ENCODE measurements at regions not wholly inside any gene's neighbourhood (a gene's known extent, or its start where the extent isn't known, plus 50 kb on each side); places are given as distances from the start of the nearest gene placed in this dataset.

GRCh38 chr11:70712471-70712870 lies 314.1 kb downstream of the CTTN start:
- no peak overlapping the region for H3K4me3 ChIP-seq (ENCODE audit: low read depth, low read length)
- no peaks in the 10 kb centered on the region for H3K27me3 ChIP-seq (ENCODE audit: control insufficient read depth, insufficient read depth, low read length)
- H3K4me1 ChIP-seq (ENCODE audit: control insufficient read depth, insufficient read depth, low read length), result peaks cover 4% of the 10 kb centered on the region
- no peaks in the 10 kb centered on the region for H3K9me3 ChIP-seq (ENCODE audit: control insufficient read depth, insufficient read depth, low read length)
- no peaks in the 10 kb centered on the region for H3K36me3 ChIP-seq (ENCODE audit: control insufficient read depth, insufficient read depth, low read length)
- no peak overlapping the region for H3K9ac ChIP-seq (ENCODE audit: low read depth, low read length)

- Histone ChIP-seq H3K9me3 (ENCODE audit: control insufficient read depth, insufficient read depth, low read length) (no peaks in the 10 kb centered on the region), H3K4me3 (ENCODE audit: low read depth, low read length) (no peak overlapping the region), H3K27me3 (ENCODE audit: control insufficient read depth, insufficient read depth, low read length) (no peaks in the 10 kb centered on the region), H3K9ac (ENCODE audit: low read depth, low read length) (no peak overlapping the region), H3K36me3 (ENCODE audit: control insufficient read depth, insufficient read depth, low read length) (no peaks in the 10 kb centered on the region), H3K4me1 (ENCODE audit: control insufficient read depth, insufficient read depth, low read length) (peaks cover 4% of the 10 kb centered on the region)
These were observed 314.9 kb downstream of the CTTN start for GRCh38 chr11:70713086-70713835.

- Histone ChIP-seq H3K9ac (ENCODE audit: low read depth, low read length) (no peak overlapping the region), H3K4me3 (ENCODE audit: low read depth, low read length) (no peak overlapping the region), H3K4me1 (ENCODE audit: control insufficient read depth, insufficient read depth, low read length) (peaks cover 4% of the 10 kb centered on the region), H3K9me3 (ENCODE audit: control insufficient read depth, insufficient read depth, low read length) (no peaks in the 10 kb centered on the region), H3K27me3 (ENCODE audit: control insufficient read depth, insufficient read depth, low read length) (no peaks in the 10 kb centered on the region), H3K36me3 (ENCODE audit: control insufficient read depth, insufficient read depth, low read length) (no peaks in the 10 kb centered on the region)
These were observed 315.8 kb downstream of the CTTN start for GRCh38 chr11:70713988-70714665.

GRCh38 chr11:70715166-70715951 lies 317.0 kb downstream of the CTTN start:
- Histone ChIP-seq H3K9ac (ENCODE audit: low read depth, low read length) (no peak overlapping the region), H3K27me3 (ENCODE audit: control insufficient read depth, insufficient read depth, low read length) (no peaks in the 10 kb centered on the region), H3K36me3 (ENCODE audit: control insufficient read depth, insufficient read depth, low read length) (no peaks in the 10 kb centered on the region), H3K4me3 (ENCODE audit: low read depth, low read length) (no peak overlapping the region), H3K9me3 (ENCODE audit: control insufficient read depth, insufficient read depth, low read length) (no peaks in the 10 kb centered on the region), H3K4me1 (ENCODE audit: control insufficient read depth, insufficient read depth, low read length) (peaks cover 4% of the 10 kb centered on the region)

GRCh38 chr11:70716216-70716615 lies 317.9 kb downstream of the CTTN start:
- H3K36me3 ChIP-seq (ENCODE audit: control insufficient read depth, insufficient read depth, low read length), result no peaks in the 10 kb centered on the region
- H3K27me3 ChIP-seq (ENCODE audit: control insufficient read depth, insufficient read depth, low read length), result no peaks in the 10 kb centered on the region
- H3K4me1 ChIP-seq (ENCODE audit: control insufficient read depth, insufficient read depth, low read length), result peaks cover 4% of the 10 kb centered on the region
- no peak overlapping the region for H3K9ac ChIP-seq (ENCODE audit: low read depth, low read length)
- no peaks in the 10 kb centered on the region for H3K9me3 ChIP-seq (ENCODE audit: control insufficient read depth, insufficient read depth, low read length)
- no peak overlapping the region for H3K4me3 ChIP-seq (ENCODE audit: low read depth, low read length)

GRCh38 chr11:70716986-70717775 lies 318.9 kb downstream of the CTTN start:
- Histone ChIP-seq H3K9me3 (ENCODE audit: control insufficient read depth, insufficient read depth, low read length) (no peaks in the 10 kb centered on the region), H3K4me1 (ENCODE audit: control insufficient read depth, insufficient read depth, low read length) (peaks cover 4% of the 10 kb centered on the region), H3K4me3 (ENCODE audit: low read depth, low read length) (no peak overlapping the region), H3K36me3 (ENCODE audit: control insufficient read depth, insufficient read depth, low read length) (no peaks in the 10 kb centered on the region), H3K9ac (ENCODE audit: low read depth, low read length) (no peak overlapping the region), H3K27me3 (ENCODE audit: control insufficient read depth, insufficient read depth, low read length) (no peaks in the 10 kb centered on the region)

GRCh38 chr11:70717936-70718595 lies 319.7 kb downstream of the CTTN start:
- H3K4me1 ChIP-seq (ENCODE audit: control insufficient read depth, insufficient read depth, low read length), result peaks cover 4% of the 10 kb centered on the region

GRCh38 chr11:70719516-70719915 lies 321.2 kb downstream of the CTTN start:
- H3K27me3 ChIP-seq (ENCODE audit: control insufficient read depth, insufficient read depth, low read length), result no peaks in the 10 kb centered on the region
- H3K4me3 ChIP-seq (ENCODE audit: low read depth, low read length), result no peak overlapping the region
- no peak overlapping the region for H3K9ac ChIP-seq (ENCODE audit: low read depth, low read length)
- no peaks in the 10 kb centered on the region for H3K4me1 ChIP-seq (ENCODE audit: control insufficient read depth, insufficient read depth, low read length)
- no peaks in the 10 kb centered on the region for H3K9me3 ChIP-seq (ENCODE audit: control insufficient read depth, insufficient read depth, low read length)
- no peaks in the 10 kb centered on the region for H3K36me3 ChIP-seq (ENCODE audit: control insufficient read depth, insufficient read depth, low read length)

More at GRCh38 chr11:70717936-70718595, 319.7 kb downstream of the CTTN start:
- no peak overlapping the region for H3K9ac ChIP-seq (ENCODE audit: low read depth, low read length)
- no peaks in the 10 kb centered on the region for H3K27me3 ChIP-seq (ENCODE audit: control insufficient read depth, insufficient read depth, low read length)
- H3K36me3 ChIP-seq (ENCODE audit: control insufficient read depth, insufficient read depth, low read length), result no peaks in the 10 kb centered on the region
- no peaks in the 10 kb centered on the region for H3K9me3 ChIP-seq (ENCODE audit: control insufficient read depth, insufficient read depth, low read length)
- H3K4me3 ChIP-seq (ENCODE audit: low read depth, low read length), result no peak overlapping the region

GRCh38 chr11:70720281-70720680 lies 322.0 kb downstream of the CTTN start:
- no peaks in the 10 kb centered on the region for H3K27me3 ChIP-seq (ENCODE audit: control insufficient read depth, insufficient read depth, low read length)
- no peaks in the 10 kb centered on the region for H3K4me1 ChIP-seq (ENCODE audit: control insufficient read depth, insufficient read depth, low read length)
- H3K9me3 ChIP-seq (ENCODE audit: control insufficient read depth, insufficient read depth, low read length), result no peaks in the 10 kb centered on the region
- no peak overlapping the region for H3K4me3 ChIP-seq (ENCODE audit: low read depth, low read length)
- H3K9ac ChIP-seq (ENCODE audit: low read depth, low read length), result no peak overlapping the region
- H3K36me3 ChIP-seq (ENCODE audit: control insufficient read depth, insufficient read depth, low read length), result no peaks in the 10 kb centered on the region

- no peaks in the 10 kb centered on the region for H3K4me1 ChIP-seq (ENCODE audit: control insufficient read depth, insufficient read depth, low read length)
- no peak overlapping the region for H3K9ac ChIP-seq (ENCODE audit: low read depth, low read length)
- no peak overlapping the region for H3K4me3 ChIP-seq (ENCODE audit: low read depth, low read length)
- no peaks in the 10 kb centered on the region for H3K27me3 ChIP-seq (ENCODE audit: control insufficient read depth, insufficient read depth, low read length)
- no peaks in the 10 kb centered on the region for H3K36me3 ChIP-seq (ENCODE audit: control insufficient read depth, insufficient read depth, low read length)
- H3K9me3 ChIP-seq (ENCODE audit: control insufficient read depth, insufficient read depth, low read length), result no peaks in the 10 kb centered on the region
These were observed 322.7 kb downstream of the CTTN start for GRCh38 chr11:70721006-70721405.

GRCh38 chr11:70725278-70725677 lies 326.9 kb downstream of the CTTN start:
- Histone ChIP-seq H3K27me3 (ENCODE audit: control insufficient read depth, insufficient read depth, low read length) (no peaks in the 10 kb centered on the region), H3K36me3 (ENCODE audit: control insufficient read depth, insufficient read depth, low read length) (no peaks in the 10 kb centered on the region), H3K9me3 (ENCODE audit: control insufficient read depth, insufficient read depth, low read length) (no peaks in the 10 kb centered on the region), H3K9ac (ENCODE audit: low read depth, low read length) (no peak overlapping the region), H3K4me1 (ENCODE audit: control insufficient read depth, insufficient read depth, low read length) (no peaks in the 10 kb centered on the region), H3K4me3 (ENCODE audit: low read depth, low read length) (no peak overlapping the region)

All from iPS-15b (cell line).